ENCODE measurements at regions not wholly inside any gene's neighbourhood (a gene's known extent, or its start where the extent isn't known, plus 50 kb on each side); places are given as distances from the start of the nearest gene placed in this dataset.
"Not testable (repeated sequence)": the region's sequence is repeated elsewhere in the genome, so short reads cannot be mapped to it uniquely, and the experiment has no call there.

DNA sequence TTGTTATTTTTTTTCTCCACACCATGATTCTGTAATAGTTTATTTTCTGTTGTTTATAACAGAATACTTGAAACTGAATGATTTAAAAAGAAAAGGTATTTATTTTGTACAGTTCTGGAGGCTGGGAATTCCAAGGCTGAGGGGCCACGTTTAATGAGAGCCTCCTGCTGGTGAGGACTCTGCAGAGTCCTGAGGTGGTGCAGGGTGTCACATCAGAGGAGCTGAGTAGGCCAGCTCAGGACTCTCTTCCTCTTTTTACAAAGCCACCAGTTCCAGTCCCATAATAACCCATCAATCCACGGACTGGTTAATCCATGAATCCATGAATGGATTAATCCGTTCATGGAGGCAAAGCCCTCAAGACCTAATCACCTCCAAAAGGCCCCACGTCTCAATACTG is 71.6 kb downstream of the TFAP2A start:
- no peak overlapping the region for H3K4me3 ChIP-seq (ENCODE audit: low read length in 2 of 2)
- ATAC-seq (ENCODE audit: low FRiP score): no peak
- intact Hi-C loops (cut with DNase I): no loop called here
- no peak overlapping the region for H3K27ac ChIP-seq (ENCODE audit: low read depth in 1 of 2, low read length in 2 of 2)
- no peak for DNase-seq
- no peaks in the 10 kb centered on the region for H3K9me3 ChIP-seq (ENCODE audit: control insufficient read depth, low read length)
- H3K36me3 ChIP-seq (ENCODE audit: control insufficient read depth in 1 of 2, insufficient read depth in 2 of 2, low read length in 1 of 2): no peaks in the 10 kb centered on the region
- 64 to 69% methylated on average over 4 of the region's 4 CpGs for WGBS, 2 donors
- H3K4me1 ChIP-seq (ENCODE audit: control insufficient read depth in 1 of 2, insufficient read depth in 2 of 2, low read length in 2 of 2): no peaks in the 10 kb centered on the region
- H3K27me3 ChIP-seq (ENCODE audit: control insufficient read depth in 1 of 2, insufficient read depth in 2 of 2, low read length in 1 of 2): no peaks in the 10 kb centered on the region

DNA sequence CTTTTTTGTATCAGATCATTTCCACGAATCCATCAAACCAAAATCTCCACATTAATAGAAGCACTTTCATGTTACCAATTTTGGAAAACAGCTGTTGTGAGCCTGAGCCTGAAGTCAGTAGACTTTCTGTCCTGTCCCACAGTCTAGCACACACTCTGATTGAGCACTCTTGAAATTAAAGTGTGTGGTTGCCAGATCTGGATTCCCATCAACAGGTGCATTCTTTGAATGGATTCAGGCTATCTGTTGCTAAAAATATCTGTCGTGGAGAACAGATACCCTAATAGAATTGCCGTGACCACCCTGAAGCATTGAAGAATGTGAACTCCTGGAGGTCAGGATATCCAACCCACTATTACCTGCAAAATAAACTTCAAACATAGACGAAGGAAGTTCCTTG is 73.3 kb downstream of the TFAP2A start:
- ATAC-seq (ENCODE audit: low FRiP score) (no peak), DNase-seq (no peak)
- Histone ChIP-seq H3K27me3 (ENCODE audit: control insufficient read depth in 1 of 2, insufficient read depth in 2 of 2, low read length in 1 of 2) (no peaks in the 10 kb centered on the region), H3K4me1 (ENCODE audit: control insufficient read depth in 1 of 2, insufficient read depth in 2 of 2, low read length in 2 of 2) (no peaks in the 10 kb centered on the region), H3K36me3 (ENCODE audit: control insufficient read depth in 1 of 2, insufficient read depth in 2 of 2, low read length in 1 of 2) (no peaks in the 10 kb centered on the region), H3K4me3 (ENCODE audit: low read length in 2 of 2) (no peak overlapping the region), H3K9me3 (ENCODE audit: control insufficient read depth, low read length) (no peaks in the 10 kb centered on the region), H3K27ac (ENCODE audit: low read depth in 1 of 2, low read length in 2 of 2) (no peak overlapping the region)
- 67 to 69% methylated on average over 4 of the region's 4 CpGs for WGBS, 2 donors
- intact Hi-C loops (cut with DNase I): no loop called here

DNA sequence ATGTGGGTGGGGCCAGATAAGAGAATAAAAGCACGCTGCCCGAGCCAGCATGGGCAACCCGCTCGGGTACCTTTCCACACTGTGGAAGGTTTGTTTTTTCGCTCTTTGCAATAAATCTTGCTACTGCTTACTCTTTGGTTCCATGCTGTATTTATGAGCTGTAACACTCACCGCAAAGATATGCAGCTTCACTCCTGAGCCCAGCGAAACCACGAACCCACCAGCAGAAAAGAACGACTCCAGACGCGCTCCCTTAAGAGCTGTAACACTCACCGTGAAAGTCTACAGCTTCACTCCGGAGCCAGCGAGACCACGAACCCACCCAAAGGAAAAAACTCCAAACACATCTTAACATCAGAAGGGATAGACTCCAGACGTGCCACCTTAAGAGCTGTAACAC is 76.7 kb downstream of the TFAP2A start:
- intact Hi-C loops (cut with DNase I): no loop called here
- no peaks in the 10 kb centered on the region for H3K27me3 ChIP-seq (ENCODE audit: control insufficient read depth in 1 of 2, insufficient read depth in 2 of 2, low read length in 1 of 2)
- no peak overlapping the region for H3K4me3 ChIP-seq (ENCODE audit: low read length in 2 of 2)
- H3K9me3 ChIP-seq (ENCODE audit: control insufficient read depth, low read length): no peaks in the 10 kb centered on the region
- DNase-seq (no peak), ATAC-seq (ENCODE audit: low FRiP score) (no peak)
- H3K27ac ChIP-seq (ENCODE audit: low read depth in 1 of 2, low read length in 2 of 2): no peak overlapping the region
- WGBS, 2 donors: 72% methylated on average over 16 of the region's 16 CpGs
- H3K36me3 ChIP-seq (ENCODE audit: control insufficient read depth in 1 of 2, insufficient read depth in 2 of 2, low read length in 1 of 2): no peaks in the 10 kb centered on the region
- no peaks in the 10 kb centered on the region for H3K4me1 ChIP-seq (ENCODE audit: control insufficient read depth in 1 of 2, insufficient read depth in 2 of 2, low read length in 2 of 2)

DNA sequence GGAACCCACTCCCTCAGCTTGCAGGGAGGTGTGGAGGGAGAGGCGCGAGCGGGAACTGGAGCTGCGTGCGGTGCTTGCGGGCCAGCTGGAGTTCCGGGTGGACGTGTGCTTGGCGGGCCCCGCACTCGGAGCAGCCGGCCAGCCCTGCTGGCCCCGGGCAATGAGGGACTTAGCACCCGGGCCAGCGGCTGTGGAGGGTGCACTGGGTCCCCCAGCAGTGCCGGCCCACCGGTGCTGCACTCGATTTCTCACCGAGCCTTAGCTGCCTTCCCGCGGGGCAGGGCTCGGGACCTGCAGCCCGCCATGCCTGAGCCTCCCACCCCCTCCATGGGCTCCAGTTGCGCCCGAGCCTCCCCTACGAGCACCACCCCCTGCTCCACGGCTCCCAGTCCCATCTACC is 77.5 kb downstream of the TFAP2A start:
- intact Hi-C loops (cut with DNase I); DNase-seq; ATAC-seq (ENCODE audit: low FRiP score); H3K27me3 ChIP-seq (ENCODE audit: control insufficient read depth in 1 of 2, insufficient read depth in 2 of 2, low read length in 1 of 2); H3K4me1 ChIP-seq (ENCODE audit: control insufficient read depth in 1 of 2, insufficient read depth in 2 of 2, low read length in 2 of 2); H3K36me3 ChIP-seq (ENCODE audit: control insufficient read depth in 1 of 2, insufficient read depth in 2 of 2, low read length in 1 of 2); H3K9me3 ChIP-seq (ENCODE audit: control insufficient read depth, low read length); H3K4me3 ChIP-seq (ENCODE audit: low read length in 2 of 2); H3K27ac ChIP-seq (ENCODE audit: low read depth in 1 of 2, low read length in 2 of 2): not testable (repeated sequence)
- WGBS, 2 donors: 95% methylated on average over 17 to 27 of the region's 27 CpGs

DNA sequence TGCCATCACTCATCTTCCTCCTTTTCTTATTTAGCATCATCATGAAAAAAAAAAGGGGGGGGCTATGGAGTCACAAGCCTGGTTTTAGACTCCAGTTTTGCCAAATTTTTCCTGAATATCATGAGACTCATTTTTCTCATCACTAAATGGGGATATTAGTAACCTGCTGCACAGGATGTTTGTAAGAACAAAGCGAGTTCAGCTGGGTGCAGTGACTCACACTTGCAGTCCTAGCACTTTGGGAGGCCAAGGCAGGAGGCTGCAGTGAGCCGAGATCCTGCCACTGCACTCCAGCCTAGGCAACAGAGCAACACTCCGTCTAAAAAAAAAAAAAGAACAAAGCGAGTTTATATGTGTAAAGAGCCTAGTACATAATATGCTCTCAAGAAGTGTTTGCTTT is 82.8 kb downstream of the TFAP2A start:
- Histone ChIP-seq H3K9me3 (ENCODE audit: control insufficient read depth, low read length) (no peaks in the 10 kb centered on the region), H3K36me3 (ENCODE audit: control insufficient read depth in 1 of 2, insufficient read depth in 2 of 2, low read length in 1 of 2) (no peaks in the 10 kb centered on the region), H3K27ac (ENCODE audit: low read depth in 1 of 2, low read length in 2 of 2) (no peak overlapping the region), H3K27me3 (ENCODE audit: control insufficient read depth in 1 of 2, insufficient read depth in 2 of 2, low read length in 1 of 2) (no peaks in the 10 kb centered on the region), H3K4me3 (ENCODE audit: low read length in 2 of 2) (no peak overlapping the region), H3K4me1 (ENCODE audit: control insufficient read depth in 1 of 2, insufficient read depth in 2 of 2, low read length in 2 of 2) (no peaks in the 10 kb centered on the region)
- DNase-seq: no peak
- ATAC-seq (ENCODE audit: low FRiP score): no peak
- intact Hi-C loops (cut with DNase I): no loop called here
- WGBS, 2 donors: 81 to 84% methylated on average over 4 of the region's 4 CpGs

DNA sequence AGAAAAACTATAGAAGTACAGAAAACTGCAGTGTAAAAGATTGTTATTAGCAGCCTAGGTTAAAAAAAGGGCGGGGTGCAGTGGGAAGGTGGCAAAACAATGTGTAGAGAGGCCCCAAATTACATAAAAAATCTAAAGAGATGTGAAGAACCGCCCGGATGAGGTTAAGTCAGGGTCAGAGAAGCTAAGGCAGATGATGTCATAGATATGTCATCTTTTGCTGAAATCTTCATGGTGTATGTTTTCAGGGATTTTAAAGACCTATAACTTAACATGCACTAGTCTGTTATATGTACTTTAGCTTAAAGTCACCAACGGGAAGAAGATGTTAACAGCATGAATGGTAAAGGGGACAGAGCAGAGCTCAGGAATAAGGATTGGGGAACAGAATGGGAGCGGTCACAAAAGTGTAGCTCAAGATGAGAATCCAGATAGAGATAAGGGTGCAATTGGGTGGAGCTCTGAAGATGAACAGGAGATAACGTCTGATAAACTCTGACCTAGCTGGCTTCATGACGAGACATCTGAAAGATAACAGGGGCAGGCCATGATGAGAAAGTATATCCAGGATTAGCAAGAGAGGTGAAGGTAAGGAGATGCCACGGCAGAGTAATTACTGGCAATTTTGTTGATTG is 83.4 kb downstream of the TFAP2A start:
- no peaks in the 10 kb centered on the region for H3K36me3 ChIP-seq (ENCODE audit: control insufficient read depth in 1 of 2, insufficient read depth in 2 of 2, low read length in 1 of 2)
- ATAC-seq (ENCODE audit: low FRiP score) (no peak), DNase-seq (no peak)
- 77 to 78% methylated on average over 8 of the region's 8 CpGs for WGBS, 2 donors
- no peaks in the 10 kb centered on the region for H3K4me1 ChIP-seq (ENCODE audit: control insufficient read depth in 1 of 2, insufficient read depth in 2 of 2, low read length in 2 of 2)
- H3K27ac ChIP-seq (ENCODE audit: low read depth in 1 of 2, low read length in 2 of 2): no peak overlapping the region
- H3K4me3 ChIP-seq (ENCODE audit: low read length in 2 of 2): no peak overlapping the region
- H3K9me3 ChIP-seq (ENCODE audit: control insufficient read depth, low read length): no peaks in the 10 kb centered on the region
- no peaks in the 10 kb centered on the region for H3K27me3 ChIP-seq (ENCODE audit: control insufficient read depth in 1 of 2, insufficient read depth in 2 of 2, low read length in 1 of 2)
- intact Hi-C loops (cut with DNase I): no loop called here

DNA sequence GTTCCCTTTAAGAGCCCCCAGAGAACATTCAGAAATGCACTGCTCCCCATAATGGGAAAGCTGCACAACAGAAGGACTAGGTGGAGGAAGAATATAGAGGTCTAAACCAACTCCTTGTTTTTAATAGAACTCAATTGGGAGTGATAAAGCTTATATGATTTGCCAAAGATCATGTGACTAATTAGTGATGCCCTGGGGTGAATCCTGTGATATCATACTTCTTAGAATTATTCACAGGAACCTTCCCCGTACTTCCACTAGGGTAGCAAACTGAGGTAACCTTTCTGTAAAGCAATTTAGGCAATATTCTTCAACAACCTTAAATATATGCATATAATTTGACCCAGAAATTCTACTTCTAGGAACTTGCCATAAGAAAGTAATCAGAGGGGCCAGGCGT is 84.4 kb downstream of the TFAP2A start:
- intact Hi-C loops (cut with DNase I): no loop called here
- H3K4me3 ChIP-seq (ENCODE audit: low read length in 2 of 2): no peak overlapping the region
- ATAC-seq (ENCODE audit: low FRiP score) (no peak), DNase-seq (no peak)
- no peaks in the 10 kb centered on the region for H3K9me3 ChIP-seq (ENCODE audit: control insufficient read depth, low read length)
- 71 to 74% methylated on average over 2 of the region's 2 CpGs for WGBS, 2 donors
- H3K27ac ChIP-seq (ENCODE audit: low read depth in 1 of 2, low read length in 2 of 2): no peak overlapping the region
- H3K4me1 ChIP-seq (ENCODE audit: control insufficient read depth in 1 of 2, insufficient read depth in 2 of 2, low read length in 2 of 2): no peaks in the 10 kb centered on the region
- H3K27me3 ChIP-seq (ENCODE audit: control insufficient read depth in 1 of 2, insufficient read depth in 2 of 2, low read length in 1 of 2): no peaks in the 10 kb centered on the region
- no peaks in the 10 kb centered on the region for H3K36me3 ChIP-seq (ENCODE audit: control insufficient read depth in 1 of 2, insufficient read depth in 2 of 2, low read length in 1 of 2)

DNA sequence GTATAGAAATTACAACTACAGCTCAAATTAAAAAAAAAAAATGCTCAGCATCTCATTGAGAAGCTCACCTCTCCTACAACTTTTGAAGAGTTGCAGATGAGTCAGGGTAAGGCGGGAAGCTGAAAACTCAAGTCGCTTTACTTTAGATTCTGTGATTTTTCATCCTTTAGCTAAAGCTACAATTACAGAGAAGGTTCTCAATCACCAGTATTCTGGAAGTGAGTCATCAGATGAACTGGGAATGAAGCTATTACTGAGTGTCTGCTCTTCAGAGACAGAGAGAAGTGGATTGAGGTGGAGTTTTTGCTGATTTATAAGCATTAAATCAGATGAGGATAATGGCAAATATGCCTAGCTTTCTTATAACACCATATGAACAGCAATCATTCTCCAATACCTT is 91.9 kb downstream of the TFAP2A start:
- H3K27me3 ChIP-seq (ENCODE audit: control insufficient read depth in 1 of 2, insufficient read depth in 2 of 2, low read length in 1 of 2): no peaks in the 10 kb centered on the region
- DNase-seq (no peak), ATAC-seq (ENCODE audit: low FRiP score) (no peak)
- no peak overlapping the region for H3K4me3 ChIP-seq (ENCODE audit: low read length in 2 of 2)
- 75 to 89% methylated on average over 2 of the region's 2 CpGs for WGBS, 2 donors
- no peak overlapping the region for H3K27ac ChIP-seq (ENCODE audit: low read depth in 1 of 2, low read length in 2 of 2)
- intact Hi-C loops (cut with DNase I): no loop called here
- no peaks in the 10 kb centered on the region for H3K9me3 ChIP-seq (ENCODE audit: control insufficient read depth, low read length)
- H3K4me1 ChIP-seq (ENCODE audit: control insufficient read depth in 1 of 2, insufficient read depth in 2 of 2, low read length in 2 of 2): no peaks in the 10 kb centered on the region
- no peaks in the 10 kb centered on the region for H3K36me3 ChIP-seq (ENCODE audit: control insufficient read depth in 1 of 2, insufficient read depth in 2 of 2, low read length in 1 of 2)

DNA sequence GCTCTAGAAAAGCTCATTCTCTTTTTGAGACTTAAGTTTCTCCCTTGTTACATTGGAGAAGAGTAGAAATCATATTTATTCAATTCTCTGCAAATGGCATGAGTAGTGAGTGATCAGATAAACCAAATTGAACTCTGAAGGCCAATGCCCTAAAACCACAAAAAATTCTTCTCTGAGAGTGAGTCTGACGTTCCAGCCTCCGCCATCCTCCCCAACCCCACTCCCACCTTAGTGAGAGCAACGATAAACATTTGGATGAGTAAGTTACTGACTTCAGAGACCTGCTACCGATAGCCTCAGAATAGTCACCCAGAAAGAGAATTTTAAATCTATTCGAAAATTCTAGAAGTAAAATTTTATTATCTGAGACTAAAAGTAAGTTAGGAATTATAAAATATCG is 94.6 kb downstream of the TFAP2A start:
- H3K4me3 ChIP-seq (ENCODE audit: low read length in 2 of 2): no peak overlapping the region
- no peaks in the 10 kb centered on the region for H3K4me1 ChIP-seq (ENCODE audit: control insufficient read depth in 1 of 2, insufficient read depth in 2 of 2, low read length in 2 of 2)
- no peaks in the 10 kb centered on the region for H3K9me3 ChIP-seq (ENCODE audit: control insufficient read depth, low read length)
- no peaks in the 10 kb centered on the region for H3K27me3 ChIP-seq (ENCODE audit: control insufficient read depth in 1 of 2, insufficient read depth in 2 of 2, low read length in 1 of 2)
- intact Hi-C loops (cut with DNase I): no loop called here
- no peak for DNase-seq
- WGBS, 2 donors: 78 to 81% methylated on average over 6 of the region's 6 CpGs
- no peak for ATAC-seq (ENCODE audit: low FRiP score)
- H3K36me3 ChIP-seq (ENCODE audit: control insufficient read depth in 1 of 2, insufficient read depth in 2 of 2, low read length in 1 of 2): no peaks in the 10 kb centered on the region
- no peak overlapping the region for H3K27ac ChIP-seq (ENCODE audit: low read depth in 1 of 2, low read length in 2 of 2)
